ENCODE measurements at regions not wholly inside any gene's neighbourhood (a gene's known extent, or its start where the extent isn't known, plus 50 kb on each side); places are given as distances from the start of the nearest gene placed in this dataset.
"Not testable (repeated sequence)": the region's sequence is repeated elsewhere in the genome, so short reads cannot be mapped to it uniquely, and the experiment has no call there.

DNA sequence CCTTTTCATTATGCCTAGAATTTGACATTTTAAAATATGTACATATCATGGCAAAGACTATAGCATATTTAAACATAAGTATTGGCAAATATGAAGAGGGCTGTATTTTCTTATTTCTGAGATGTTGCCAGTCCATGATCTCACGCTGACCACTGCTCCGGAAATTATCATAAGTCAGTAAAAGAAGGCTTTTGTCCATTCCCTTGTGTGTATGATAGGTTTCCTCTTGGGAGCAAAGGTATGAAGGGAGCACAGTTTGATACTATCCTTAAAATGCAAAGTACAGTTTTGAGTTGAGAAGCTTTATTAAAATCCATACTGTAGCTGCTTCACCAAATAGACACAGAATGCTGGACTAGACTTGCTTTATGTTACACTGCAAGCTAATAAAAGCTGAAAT, 52.6 kb upstream of the AGA start:
- H3K27ac ChIP-seq (ENCODE audit: low read length) = no peak overlapping the region
- H3K36me3 ChIP-seq (ENCODE audit: control insufficient read depth in 2 of 2, extremely low read depth in 1 of 2, insufficient read depth in 1 of 2, low read length in 1 of 2) = no peaks in the 10 kb centered on the region
- CTCF ChIA-PET = no interaction called here
- no peak for ATAC-seq (replicated peaks in 1 of 4)
- H3K27ac Mint-ChIP-seq = no peak overlapping the region
- H3K9me3 ChIP-seq = no peaks in the 10 kb centered on the region
- peaks cover 0 to 3% of the 10 kb centered on the region in 2 experiments for H3K4me1 ChIP-seq (ENCODE audit: control insufficient read depth in 1 of 2, extremely low read depth in 1 of 2, insufficient read depth in 2 of 2, low read length in 2 of 2)
- POLR2A ChIA-PET = interaction anchor here (0.5 to 0.7 kb wide), 4 partner anchors 14 to 1709 kb away, joined by 3 read pairs; no protein-coding TSS in a partner anchor
- no peaks in the 10 kb centered on the region for H3K27me3 Mint-ChIP-seq
- peaks cover 0 to 11% (median 8%) of the 10 kb centered on the region in 3 donors for H3K4me1 Mint-ChIP-seq
- no peaks in the 10 kb centered on the region for H3K9me3 Mint-ChIP-seq
- WGBS (ENCODE audit: insufficient coverage) = 92% methylated on average over 2 of the region's 2 CpGs
- no peak overlapping the region for H3K4me3 ChIP-seq (ENCODE audit: control insufficient read depth in 1 of 2, extremely low read depth in 1 of 2, low read length in 1 of 2)
- H3K36me3 Mint-ChIP-seq = peaks cover 3% of the 10 kb centered on the region
- no peaks in the 10 kb centered on the region for H3K27me3 ChIP-seq (replicated peaks in 1 of 2; ENCODE audit: control insufficient read depth in 2 of 2, extremely low read depth in 1 of 2, insufficient read depth in 2 of 2, low read length in 1 of 2)
- no peak for DNase-seq
- H3K4me3 Mint-ChIP-seq = no peak overlapping the region

DNA sequence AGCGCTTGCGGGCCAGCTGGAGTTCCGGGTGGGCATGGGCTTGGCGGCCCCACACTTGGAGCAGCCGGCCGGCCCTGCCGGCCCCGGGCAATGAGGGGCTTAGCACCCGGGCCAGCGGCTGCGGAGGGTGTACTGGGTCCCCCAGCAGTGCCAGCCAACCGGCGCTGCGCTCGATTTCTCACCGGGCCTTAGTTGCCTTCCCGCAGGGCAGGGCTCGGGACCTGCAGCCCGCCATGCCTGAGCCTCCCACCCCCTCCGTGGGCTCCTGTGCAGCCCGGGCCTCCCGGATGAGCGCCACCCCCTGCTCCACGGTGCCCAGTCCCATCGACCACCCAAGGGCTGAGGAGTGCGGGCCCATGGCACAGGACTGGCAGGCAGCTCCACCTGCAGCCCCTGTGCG, 53.4 kb upstream of the AGA start:
- H3K27me3 ChIP-seq (replicated peaks in 1 of 2; ENCODE audit: control insufficient read depth in 2 of 2, extremely low read depth in 1 of 2, insufficient read depth in 2 of 2, low read length in 1 of 2); DNase-seq; H3K4me1 ChIP-seq (ENCODE audit: control insufficient read depth in 1 of 2, extremely low read depth in 1 of 2, insufficient read depth in 2 of 2, low read length in 2 of 2); H3K4me3 Mint-ChIP-seq; H3K9me3 ChIP-seq; H3K27ac ChIP-seq (ENCODE audit: low read length); H3K36me3 Mint-ChIP-seq; CTCF ChIA-PET; H3K36me3 ChIP-seq (ENCODE audit: control insufficient read depth in 2 of 2, extremely low read depth in 1 of 2, insufficient read depth in 1 of 2, low read length in 1 of 2); ATAC-seq (replicated peaks in 1 of 4); H3K4me3 ChIP-seq (ENCODE audit: control insufficient read depth in 1 of 2, extremely low read depth in 1 of 2, low read length in 1 of 2); H3K9me3 Mint-ChIP-seq; H3K27me3 Mint-ChIP-seq; H3K27ac Mint-ChIP-seq: not testable (repeated sequence)
- POLR2A ChIA-PET = interaction anchor here in 1 of 2 donors (0.6 kb wide), 1 partner anchor 9 kb away, joined by 3 read pairs; no protein-coding TSS in a partner anchor
- WGBS (ENCODE audit: insufficient coverage) = 87% methylated on average over 6 of the region's 27 CpGs
- H3K4me1 Mint-ChIP-seq = peaks cover 0 to 11% (median 8%) of the 10 kb centered on the region in 3 donors

DNA sequence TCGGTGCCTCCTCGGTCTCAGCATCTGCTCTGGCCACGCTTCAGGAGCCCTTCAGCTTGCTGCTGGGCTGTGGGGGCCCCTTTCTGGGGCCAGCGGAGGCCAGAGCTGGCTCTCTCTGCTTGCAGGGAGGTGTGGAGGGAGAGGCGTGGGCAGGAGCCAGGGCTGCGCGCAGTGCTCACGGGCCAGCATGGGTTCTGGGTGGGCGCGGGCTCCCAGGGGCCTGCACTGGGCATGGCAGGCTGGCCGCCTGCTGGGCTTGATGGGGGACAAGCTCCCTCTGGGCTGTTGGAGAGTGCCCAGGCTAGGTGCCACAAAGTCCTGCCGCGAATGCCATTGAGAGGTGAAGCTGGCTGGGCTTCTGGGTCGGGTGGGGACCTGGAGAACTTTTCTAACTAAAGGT, 57.3 kb upstream of the AGA start:
- no peaks in the 10 kb centered on the region for H3K27me3 ChIP-seq (replicated peaks in 1 of 2; ENCODE audit: control insufficient read depth in 2 of 2, extremely low read depth in 1 of 2, insufficient read depth in 2 of 2, low read length in 1 of 2)
- Mint-ChIP-seq H3K27ac (no peak overlapping the region), H3K36me3 (peaks cover 3% of the 10 kb centered on the region), H3K4me1 (peaks cover 9 to 33% (median 11%) of the 10 kb centered on the region in 3 donors), H3K9me3 (no peaks in the 10 kb centered on the region), H3K4me3 (no peak overlapping the region), H3K27me3 (no peaks in the 10 kb centered on the region)
- no peaks in the 10 kb centered on the region for H3K9me3 ChIP-seq
- ChIA-PET CTCF (no interaction called here), POLR2A (no interaction called here)
- DNase-seq (no peak), ATAC-seq (replicated peaks in 1 of 4) (no peak)
- H3K36me3 ChIP-seq (ENCODE audit: control insufficient read depth in 2 of 2, extremely low read depth in 1 of 2, insufficient read depth in 1 of 2, low read length in 1 of 2) = no peaks in the 10 kb centered on the region
- no peaks in the 10 kb centered on the region for H3K4me1 ChIP-seq (ENCODE audit: control insufficient read depth in 1 of 2, extremely low read depth in 1 of 2, insufficient read depth in 2 of 2, low read length in 2 of 2)
- WGBS (ENCODE audit: insufficient coverage) = 69% methylated on average over 7 of the region's 14 CpGs
- H3K27ac ChIP-seq (ENCODE audit: low read length) = no peak overlapping the region
- no peak overlapping the region for H3K4me3 ChIP-seq (ENCODE audit: control insufficient read depth in 1 of 2, extremely low read depth in 1 of 2, low read length in 1 of 2)

DNA sequence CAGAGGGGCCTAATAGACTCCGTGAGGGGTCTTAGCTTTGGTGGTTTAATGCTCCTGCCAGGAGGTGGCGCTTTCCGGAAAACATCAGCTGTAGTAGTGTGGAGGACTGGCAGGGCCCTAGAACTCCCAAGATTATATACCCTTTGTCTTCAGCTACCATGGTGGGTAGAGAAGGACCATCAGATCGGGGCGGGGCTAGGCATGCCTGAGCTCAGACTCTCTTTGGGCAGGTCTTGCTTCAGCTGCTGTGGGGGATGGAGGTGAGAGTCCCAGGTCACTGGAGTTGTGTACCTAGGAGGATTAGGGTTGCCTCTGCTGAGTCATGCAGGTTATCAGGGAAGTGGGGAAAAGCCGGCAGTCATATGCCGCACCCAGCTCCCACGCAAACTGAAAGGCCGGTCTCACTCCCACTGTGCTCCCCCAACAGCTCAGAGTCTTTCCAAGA, 63.0 kb upstream of the AGA start:
- H3K27me3 Mint-ChIP-seq = no peaks in the 10 kb centered on the region
- Histone ChIP-seq H3K27ac (ENCODE audit: low read length) (no peak overlapping the region), H3K9me3 (no peaks in the 10 kb centered on the region), H3K36me3 (ENCODE audit: control insufficient read depth in 2 of 2, extremely low read depth in 1 of 2, insufficient read depth in 1 of 2, low read length in 1 of 2) (no peaks in the 10 kb centered on the region), H3K27me3 (replicated peaks in 1 of 2; ENCODE audit: control insufficient read depth in 2 of 2, extremely low read depth in 1 of 2, insufficient read depth in 2 of 2, low read length in 1 of 2) (peaks cover 0 to 3% of the 10 kb centered on the region in 2 experiments), H3K4me3 (ENCODE audit: control insufficient read depth in 1 of 2, extremely low read depth in 1 of 2, low read length in 1 of 2) (no peak overlapping the region), H3K4me1 (ENCODE audit: control insufficient read depth in 1 of 2, extremely low read depth in 1 of 2, insufficient read depth in 2 of 2, low read length in 2 of 2) (peaks cover 0 to 5% of the 10 kb centered on the region in 2 experiments)
- ChIA-PET POLR2A (interaction anchor here in 1 of 2 donors (0.6 kb wide), 1 partner anchor 9 kb away, joined by 3 read pairs; no protein-coding TSS in a partner anchor), CTCF (no interaction called here)
- peak overlapping the region in 1 of 3 donors; percentile 4 for H3K4me3 Mint-ChIP-seq
- H3K36me3 Mint-ChIP-seq = peaks cover 3% of the 10 kb centered on the region
- H3K27ac Mint-ChIP-seq = no peak overlapping the region
- 95% methylated on average over 7 of the region's 9 CpGs for WGBS (ENCODE audit: insufficient coverage)
- ATAC-seq (replicated peaks in 1 of 4) (no peak), DNase-seq (no peak)
- H3K9me3 Mint-ChIP-seq = peaks cover 0 to 3% (median 0%) of the 10 kb centered on the region in 3 donors
- peaks cover 15 to 40% (median 16%) of the 10 kb centered on the region in 3 donors for H3K4me1 Mint-ChIP-seq

DNA sequence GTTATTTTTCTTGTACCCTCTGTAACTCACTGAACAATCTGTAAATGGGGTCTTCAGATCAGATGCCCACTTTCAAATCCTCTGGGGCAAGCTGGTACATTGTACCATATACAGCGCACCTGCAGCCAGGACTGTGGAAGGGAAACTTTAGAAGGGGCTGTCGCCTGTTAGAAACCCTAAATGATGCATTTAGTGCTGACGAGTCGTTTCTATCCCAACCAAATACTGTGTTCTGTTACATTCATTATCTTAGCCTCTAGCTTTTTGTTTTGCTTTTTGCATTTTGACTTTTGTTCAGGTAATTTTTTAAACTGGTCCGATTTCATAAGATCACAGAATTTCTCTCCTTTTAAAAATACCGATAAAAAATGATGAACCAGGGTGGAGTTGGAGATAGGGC, 66.4 kb upstream of the AGA start:
- Histone ChIP-seq H3K27ac (ENCODE audit: low read length) (no peak overlapping the region), H3K9me3 (no peaks in the 10 kb centered on the region), H3K4me3 (ENCODE audit: control insufficient read depth in 1 of 2, extremely low read depth in 1 of 2, low read length in 1 of 2) (no peak overlapping the region), H3K36me3 (ENCODE audit: control insufficient read depth in 2 of 2, extremely low read depth in 1 of 2, insufficient read depth in 1 of 2, low read length in 1 of 2) (no peaks in the 10 kb centered on the region), H3K4me1 (ENCODE audit: control insufficient read depth in 1 of 2, extremely low read depth in 1 of 2, insufficient read depth in 2 of 2, low read length in 2 of 2) (peaks cover 0 to 5% of the 10 kb centered on the region in 2 experiments), H3K27me3 (replicated peaks in 1 of 2; ENCODE audit: control insufficient read depth in 2 of 2, extremely low read depth in 1 of 2, insufficient read depth in 2 of 2, low read length in 1 of 2) (peaks cover 0 to 3% of the 10 kb centered on the region in 2 experiments)
- no peak for ATAC-seq (replicated peaks in 1 of 4)
- WGBS (ENCODE audit: insufficient coverage) = 100% methylated on average over 2 of the region's 6 CpGs
- no peak for DNase-seq
- Mint-ChIP-seq H3K9me3 (peaks cover 0 to 3% (median 0%) of the 10 kb centered on the region in 3 donors), H3K27ac (no peak overlapping the region), H3K36me3 (no peaks in the 10 kb centered on the region), H3K4me3 (no peak overlapping the region), H3K4me1 (peaks cover 6 to 20% (median 7%) of the 10 kb centered on the region in 3 donors), H3K27me3 (no peaks in the 10 kb centered on the region)
- CTCF ChIA-PET = no interaction called here
- POLR2A ChIA-PET = interaction anchor here in 1 of 2 donors (0.7 kb wide), 1 partner anchor 16 kb away, joined by 3 read pairs; no protein-coding TSS in a partner anchor

DNA sequence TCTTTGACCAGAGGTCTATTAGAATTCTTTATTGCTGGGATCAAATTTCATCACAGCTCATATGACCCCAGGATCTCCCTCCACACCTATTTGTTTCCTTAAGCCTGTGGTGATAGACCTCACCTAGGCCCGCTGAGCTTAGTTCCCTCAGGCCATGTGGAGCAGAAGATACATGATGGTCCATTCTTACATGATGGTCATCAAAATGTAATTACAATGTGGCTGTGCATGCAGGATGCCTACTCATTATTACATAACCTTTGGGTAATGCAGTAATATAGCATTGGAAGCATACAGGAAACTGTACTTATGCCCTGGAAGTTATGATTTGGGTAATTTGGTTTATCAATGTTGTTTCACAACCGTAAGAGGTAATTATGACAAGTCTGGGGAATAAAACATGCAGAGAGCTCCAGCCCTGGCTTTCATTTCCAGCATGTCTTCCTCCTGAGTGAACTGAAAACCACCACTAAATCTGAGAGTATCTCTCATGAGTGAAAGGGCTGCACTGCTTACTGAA, 67.0 kb upstream of the AGA start:
- 33% methylated on average over 1 of the region's 2 CpGs for WGBS (ENCODE audit: insufficient coverage)
- ChIA-PET POLR2A (interaction anchor here in 1 of 2 donors (0.7 kb wide), 1 partner anchor 17 kb away, joined by 3 read pairs; no protein-coding TSS in a partner anchor), CTCF (interaction anchor here in 1 of 2 donors (0.6 kb wide), 1 partner anchor 367 kb away, joined by 3 read pairs; no protein-coding TSS in a partner anchor)
- no peak overlapping the region for H3K27ac ChIP-seq (ENCODE audit: low read length)
- H3K36me3 Mint-ChIP-seq = no peaks in the 10 kb centered on the region
- ATAC-seq (replicated peaks in 1 of 4) (no peak), DNase-seq (no peak)
- no peak overlapping the region for H3K27ac Mint-ChIP-seq
- no peaks in the 10 kb centered on the region for H3K9me3 ChIP-seq
- peaks cover 0 to 3% (median 0%) of the 10 kb centered on the region in 3 donors for H3K9me3 Mint-ChIP-seq
- no peak overlapping the region for H3K4me3 Mint-ChIP-seq
- peaks cover 0 to 3% of the 10 kb centered on the region in 2 experiments for H3K27me3 ChIP-seq (replicated peaks in 1 of 2; ENCODE audit: control insufficient read depth in 2 of 2, extremely low read depth in 1 of 2, insufficient read depth in 2 of 2, low read length in 1 of 2)
- H3K4me3 ChIP-seq (ENCODE audit: control insufficient read depth in 1 of 2, extremely low read depth in 1 of 2, low read length in 1 of 2) = no peak overlapping the region
- peaks cover 6 to 13% (median 7%) of the 10 kb centered on the region in 3 donors for H3K4me1 Mint-ChIP-seq
- no peaks in the 10 kb centered on the region for H3K27me3 Mint-ChIP-seq
- peaks cover 0 to 5% of the 10 kb centered on the region in 2 experiments for H3K4me1 ChIP-seq (ENCODE audit: control insufficient read depth in 1 of 2, extremely low read depth in 1 of 2, insufficient read depth in 2 of 2, low read length in 2 of 2)
- no peaks in the 10 kb centered on the region for H3K36me3 ChIP-seq (ENCODE audit: control insufficient read depth in 2 of 2, extremely low read depth in 1 of 2, insufficient read depth in 1 of 2, low read length in 1 of 2)
